ENCODE measurements at regions not wholly inside any gene's neighbourhood (a gene's known extent, or its start where the extent isn't known, plus 50 kb on each side); places are given as distances from the start of the nearest gene placed in this dataset.

DNA sequence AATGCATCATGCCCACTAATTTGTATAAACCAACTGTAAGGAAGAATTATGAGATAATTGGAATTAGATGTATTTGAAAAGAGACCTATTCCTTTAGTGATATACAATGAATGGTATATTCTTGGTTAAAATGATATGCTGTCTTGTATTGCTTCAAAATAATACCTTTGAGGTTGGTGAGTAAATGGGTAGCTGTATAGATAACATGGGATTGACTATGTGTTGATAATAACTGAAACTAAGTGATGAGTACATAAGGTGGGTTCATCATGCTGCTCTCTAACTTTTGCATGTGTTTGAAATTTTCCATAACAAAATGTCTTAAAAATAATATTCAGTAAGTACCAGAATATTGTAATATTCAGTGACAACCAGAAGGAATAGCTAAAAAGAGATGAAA lies 272.6 kb upstream of the ZPLD1 start:
- DNase-seq: no peak

DNA sequence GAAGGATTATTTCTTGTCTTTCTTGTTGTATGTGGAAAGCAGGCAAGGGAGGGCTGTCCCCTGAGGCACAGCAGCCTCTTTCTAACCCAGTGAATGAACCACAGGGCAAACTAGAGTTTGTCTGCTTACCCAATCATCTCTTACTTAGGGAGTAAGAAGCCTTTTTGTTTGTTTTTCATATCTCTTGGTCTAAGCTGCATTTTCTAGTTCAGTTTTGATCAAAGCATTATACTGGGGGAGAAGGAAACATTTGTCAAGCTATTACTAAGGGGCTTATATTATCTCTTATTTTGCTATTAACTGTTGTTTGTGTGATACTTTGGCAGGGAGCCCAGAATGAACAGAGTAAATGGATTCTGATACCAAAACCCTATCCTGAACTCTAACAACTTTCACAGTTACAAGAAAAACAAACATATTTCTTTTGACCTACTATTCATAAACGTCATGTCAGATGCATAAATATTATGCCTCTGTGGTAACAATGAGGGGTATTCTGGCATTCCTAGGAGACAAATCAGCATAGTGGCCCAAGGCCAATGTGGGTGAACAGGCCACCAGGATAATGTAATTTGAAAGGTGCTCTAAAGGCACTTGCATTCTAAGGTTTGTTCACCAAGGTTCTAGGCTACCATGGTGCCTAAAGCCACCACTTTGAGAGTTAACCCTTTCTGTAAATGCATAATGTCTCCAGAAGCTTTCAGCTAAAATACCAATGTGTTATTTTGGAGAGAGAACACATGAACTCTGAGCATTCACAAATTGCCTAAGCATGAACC lies 271.6 kb upstream of the ZPLD1 start:
- peak; percentile 91 for DNase-seq

DNA sequence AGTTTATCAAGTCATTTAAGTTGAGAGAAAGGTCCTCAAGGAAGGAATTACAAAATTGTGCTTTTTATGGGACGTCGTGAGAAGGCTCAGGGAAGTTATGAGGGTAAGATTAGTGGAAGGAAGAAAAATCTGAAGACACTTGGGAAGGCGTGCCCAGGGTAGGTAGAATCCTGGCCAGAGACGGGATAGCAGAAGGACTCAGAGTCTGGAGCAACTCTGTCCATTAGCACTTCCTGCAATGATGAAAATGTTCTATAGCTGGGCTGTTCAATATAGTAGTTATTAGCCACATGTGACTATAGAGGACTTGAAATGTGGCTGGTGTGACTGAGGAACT lies 271.0 kb upstream of the ZPLD1 start:
- no peak for DNase-seq

DNA sequence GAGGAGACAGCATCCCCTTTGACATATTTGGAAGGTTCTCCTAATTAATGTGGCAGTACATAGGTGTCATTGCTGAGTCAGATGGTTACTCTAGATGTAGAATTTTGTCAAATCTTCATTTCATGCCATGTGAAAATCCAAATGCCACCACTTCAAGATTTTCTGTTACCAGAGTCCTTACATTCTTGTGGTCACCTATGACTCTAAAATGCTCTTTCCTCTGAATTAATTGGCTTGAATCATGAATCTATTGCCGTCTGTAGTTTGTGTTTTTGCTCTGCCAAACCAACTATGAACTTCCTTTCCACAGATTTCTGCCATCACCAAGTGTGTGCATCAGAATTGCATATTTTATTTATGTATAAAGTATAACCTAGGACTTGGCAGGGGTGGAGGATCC lies 269.4 kb upstream of the ZPLD1 start:
- DNase-seq: peak; percentile 48

DNA sequence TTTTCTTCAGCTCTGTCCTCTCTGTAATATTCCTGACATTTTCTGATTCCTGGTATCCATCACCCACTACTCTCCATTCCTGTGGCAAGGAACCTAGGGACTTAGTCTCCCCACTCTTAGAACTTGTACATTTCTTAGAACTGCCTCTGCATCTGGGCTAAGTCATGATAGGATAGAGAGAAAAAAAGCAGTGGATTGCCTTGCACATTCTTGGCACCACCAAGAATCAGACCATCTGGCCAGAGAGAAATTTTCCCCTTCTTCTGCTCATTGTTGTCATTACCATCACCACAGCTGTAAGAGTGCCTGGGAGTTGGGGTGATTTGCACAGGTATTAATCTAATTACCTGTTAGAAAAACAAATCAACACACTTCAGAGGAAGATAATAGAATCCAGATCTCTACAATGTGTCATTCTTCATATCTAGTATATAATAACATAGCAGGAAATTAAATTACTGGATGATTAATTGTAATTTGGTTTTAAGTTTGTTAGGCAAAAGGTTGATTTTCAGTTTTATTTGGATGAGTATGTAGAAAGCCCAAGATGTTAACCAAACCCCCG lies 264.8 kb upstream of the ZPLD1 start:
- DNase-seq: no peak

DNA sequence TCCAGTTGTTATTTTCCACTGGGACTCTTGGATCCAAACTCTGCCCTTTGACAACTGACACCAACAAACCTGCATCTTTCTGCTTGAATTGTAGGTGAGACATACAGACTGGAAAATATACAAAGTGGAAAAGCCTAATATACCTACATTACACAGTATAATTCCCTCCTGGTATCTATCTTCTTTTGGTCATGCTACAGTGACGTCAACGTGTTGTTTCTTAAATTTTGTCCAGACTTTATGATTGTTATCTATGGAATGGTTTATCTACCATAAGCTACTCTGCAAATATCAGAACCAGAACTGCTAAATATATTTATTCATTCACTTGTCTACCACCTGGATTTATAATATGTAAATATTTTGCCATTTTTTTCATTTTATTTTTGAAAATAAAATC lies 264.3 kb upstream of the ZPLD1 start:
- no peak for DNase-seq

DNA sequence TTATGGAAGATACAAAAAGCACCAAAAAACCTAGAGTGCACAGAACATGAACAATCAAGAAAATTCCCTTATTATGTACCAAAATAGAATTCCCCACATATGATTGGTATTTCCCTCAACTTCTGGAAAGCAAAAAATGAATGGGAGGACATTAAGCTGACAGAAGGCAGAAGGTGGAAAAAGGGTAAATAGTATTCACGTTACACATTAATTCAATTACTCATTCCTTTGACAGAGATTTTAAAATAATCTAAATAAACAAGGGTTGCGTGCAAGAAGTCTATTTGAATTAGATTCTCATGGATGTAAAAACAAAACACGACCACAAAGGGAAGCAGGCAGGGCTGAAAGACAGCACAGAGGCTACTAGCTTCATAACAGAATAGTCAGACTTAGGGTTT lies 260.5 kb upstream of the ZPLD1 start:
- peak; percentile 95 for DNase-seq

DNA sequence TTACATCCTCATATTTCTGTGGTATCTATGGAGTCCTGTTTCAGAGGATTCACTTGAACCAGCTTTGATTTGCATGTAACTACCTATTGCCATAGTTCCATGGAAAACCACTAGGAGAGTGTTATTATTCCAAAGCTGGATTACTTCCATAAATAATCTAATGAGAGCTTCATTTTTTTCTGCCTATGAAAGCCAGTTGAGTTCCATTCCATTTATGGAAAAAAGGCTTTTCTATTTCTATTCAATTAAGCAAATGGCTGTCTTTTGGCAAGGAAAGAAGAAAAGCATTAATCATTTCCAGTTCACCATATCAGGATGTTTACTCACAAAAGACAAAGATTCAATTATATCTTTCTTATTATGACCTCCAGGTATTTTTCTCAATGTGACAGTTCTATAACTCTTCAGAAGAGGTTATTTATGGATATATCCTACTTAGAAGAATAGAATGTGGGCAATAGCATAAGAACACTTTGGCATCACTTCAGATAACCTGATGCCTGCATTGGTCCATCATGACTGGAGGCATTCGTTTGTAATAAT lies 259.9 kb upstream of the ZPLD1 start:
- peak; percentile 88 for DNase-seq

DNA sequence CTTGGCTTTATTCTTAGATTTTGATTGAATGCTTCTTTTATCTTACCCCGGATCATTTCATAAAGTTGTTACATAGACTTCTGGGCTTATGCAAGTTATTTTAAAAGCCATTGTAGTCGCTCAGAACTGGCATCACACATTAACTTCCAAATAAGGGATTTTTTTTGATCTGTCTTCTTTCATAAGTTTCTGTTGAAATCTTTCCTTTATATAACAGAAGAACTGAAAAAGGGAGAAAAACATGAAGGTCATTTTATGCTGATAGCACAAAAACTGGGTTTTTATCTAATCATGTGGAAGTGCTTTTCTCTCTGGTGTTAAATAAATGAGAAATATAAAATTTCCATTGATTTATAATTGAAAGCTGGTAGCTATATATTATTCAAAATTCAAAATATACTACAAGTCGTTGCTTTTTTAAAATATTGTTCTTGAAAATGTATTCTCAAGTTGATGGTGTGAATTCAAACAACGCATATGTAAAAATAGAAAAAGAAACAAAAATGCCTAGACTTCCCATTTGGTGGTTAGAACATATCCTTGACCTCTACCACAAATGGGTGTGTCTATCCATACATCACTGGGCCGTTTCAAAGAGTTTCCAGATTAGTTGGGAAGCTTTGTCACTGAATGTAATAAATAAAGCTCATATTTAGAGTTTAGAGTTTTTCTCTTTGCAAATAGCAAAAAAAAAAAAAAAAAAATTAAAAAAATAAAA lies 258.3 kb upstream of the ZPLD1 start:
- no peak for DNase-seq

DNA sequence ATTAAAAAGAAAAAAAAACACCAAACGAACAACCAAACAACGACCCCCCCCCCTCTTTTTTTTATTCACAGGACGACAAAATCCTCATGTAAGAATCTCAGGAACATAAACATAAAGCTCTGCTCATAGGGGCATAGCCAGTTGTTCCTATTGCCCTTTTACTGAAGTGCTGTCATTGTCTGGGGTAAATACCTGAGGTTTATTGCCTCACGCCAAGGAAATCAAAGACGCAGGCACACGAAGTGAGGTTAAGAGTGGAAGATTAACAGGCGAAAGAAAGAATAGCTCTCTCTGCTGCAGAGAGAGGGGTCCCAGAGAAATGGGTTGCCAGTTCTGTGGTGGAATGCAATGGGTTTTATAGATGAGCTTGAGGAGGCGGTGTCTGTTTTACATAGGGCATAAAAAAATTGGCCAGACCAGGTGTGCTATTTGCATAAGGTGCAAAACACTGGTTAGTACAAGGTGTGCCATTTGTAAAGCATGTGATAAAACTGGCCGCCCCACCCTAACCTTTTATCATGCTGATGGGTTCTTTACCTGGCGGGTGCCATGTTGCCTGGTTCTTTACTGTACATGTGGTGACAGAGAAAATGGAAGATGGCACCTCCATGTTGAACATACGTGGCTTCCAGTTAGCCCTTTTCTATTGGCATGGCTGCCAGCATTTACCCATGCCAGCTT lies 257.6 kb upstream of the ZPLD1 start:
- no peak for DNase-seq

DNA sequence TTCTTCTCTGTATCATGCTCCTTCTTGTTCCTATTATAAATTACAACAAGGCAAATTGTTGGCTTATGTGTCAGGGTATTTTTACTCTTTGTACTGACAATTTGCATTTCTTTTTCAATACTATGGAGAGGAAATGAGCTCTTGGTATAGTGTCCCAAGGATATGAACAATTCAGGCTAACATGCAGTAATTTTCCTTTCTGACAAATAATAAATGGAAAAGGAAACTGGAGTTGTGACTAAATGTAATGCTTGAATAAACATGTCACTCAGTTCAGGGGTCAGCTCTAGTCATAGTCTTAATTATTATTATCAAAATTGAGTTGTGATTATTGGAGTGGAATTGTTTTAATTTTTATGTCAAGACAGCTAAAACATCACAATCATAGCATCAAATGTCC lies 256.0 kb upstream of the ZPLD1 start:
- DNase-seq: peak; percentile 62

DNA sequence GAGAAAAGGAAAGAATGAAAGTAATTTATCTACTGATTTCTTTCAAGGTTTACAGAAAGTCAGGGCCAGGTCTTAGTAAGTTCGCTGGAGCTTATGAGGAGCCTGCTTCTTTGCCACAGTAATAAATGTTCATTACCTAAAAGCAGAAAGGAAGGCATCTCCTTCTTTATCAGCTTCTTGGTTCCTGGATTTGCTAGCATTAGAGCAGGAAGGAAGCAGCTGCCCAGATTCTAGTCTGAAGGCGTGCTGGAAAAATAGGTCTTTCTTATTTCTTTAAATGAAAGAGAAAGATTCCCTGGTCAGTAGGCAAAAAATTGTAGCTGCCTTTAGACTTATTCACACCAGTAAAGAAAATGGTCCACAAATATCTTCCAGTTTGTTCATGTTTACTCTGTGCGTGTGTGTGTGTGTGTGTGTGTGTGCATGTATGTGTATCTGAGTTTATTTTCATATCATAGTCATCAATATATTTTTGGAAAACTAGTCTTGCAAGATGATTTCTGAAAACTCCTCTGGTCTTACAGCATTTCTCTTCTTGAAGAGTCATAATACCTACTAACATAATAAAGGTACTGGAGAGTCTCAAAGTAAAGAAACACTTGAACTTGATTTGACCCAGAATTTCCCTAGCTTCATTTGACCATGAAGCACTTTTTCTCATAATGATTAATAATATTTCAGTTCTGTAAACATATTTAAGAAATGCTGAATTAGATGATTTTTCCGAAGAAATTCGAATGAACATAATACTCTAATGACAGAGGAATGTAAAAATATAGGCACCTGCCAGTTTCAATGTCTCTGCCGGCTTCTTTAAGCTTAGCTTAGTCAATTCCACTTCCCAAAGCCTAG lies 255.3 kb upstream of the ZPLD1 start:
- DNase-seq: peak; percentile 83

DNA sequence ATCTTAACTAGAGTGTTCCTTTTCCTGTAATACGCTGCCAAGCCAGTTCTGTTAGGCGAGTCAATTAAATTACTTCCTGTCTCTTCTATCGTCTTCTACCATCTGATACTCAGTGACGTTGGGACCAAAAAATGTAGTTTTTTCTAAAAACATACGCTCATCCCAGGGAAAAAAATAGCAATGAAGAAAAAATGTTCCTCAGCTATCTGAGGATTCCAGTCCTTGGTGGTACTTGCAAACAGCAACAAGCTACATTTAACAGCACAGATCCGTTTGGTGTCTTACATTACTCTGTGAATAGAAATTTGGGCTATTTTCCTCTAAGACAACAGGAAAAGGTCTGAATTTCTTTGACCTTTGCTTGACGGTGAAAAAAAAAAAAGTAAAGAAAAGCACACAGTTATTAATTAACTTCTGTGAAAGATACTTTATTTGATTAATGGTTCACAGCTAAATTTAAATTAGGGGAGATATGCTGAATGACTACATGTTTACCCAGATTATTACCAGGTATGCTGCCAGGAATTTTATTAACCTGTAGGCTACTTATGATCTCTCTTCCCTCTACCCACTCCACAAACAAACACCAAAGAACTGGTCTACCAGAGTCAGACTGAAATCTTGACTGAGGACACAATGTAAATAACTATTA lies 254.4 kb upstream of the ZPLD1 start:
- peak; percentile 98 for DNase-seq

DNA sequence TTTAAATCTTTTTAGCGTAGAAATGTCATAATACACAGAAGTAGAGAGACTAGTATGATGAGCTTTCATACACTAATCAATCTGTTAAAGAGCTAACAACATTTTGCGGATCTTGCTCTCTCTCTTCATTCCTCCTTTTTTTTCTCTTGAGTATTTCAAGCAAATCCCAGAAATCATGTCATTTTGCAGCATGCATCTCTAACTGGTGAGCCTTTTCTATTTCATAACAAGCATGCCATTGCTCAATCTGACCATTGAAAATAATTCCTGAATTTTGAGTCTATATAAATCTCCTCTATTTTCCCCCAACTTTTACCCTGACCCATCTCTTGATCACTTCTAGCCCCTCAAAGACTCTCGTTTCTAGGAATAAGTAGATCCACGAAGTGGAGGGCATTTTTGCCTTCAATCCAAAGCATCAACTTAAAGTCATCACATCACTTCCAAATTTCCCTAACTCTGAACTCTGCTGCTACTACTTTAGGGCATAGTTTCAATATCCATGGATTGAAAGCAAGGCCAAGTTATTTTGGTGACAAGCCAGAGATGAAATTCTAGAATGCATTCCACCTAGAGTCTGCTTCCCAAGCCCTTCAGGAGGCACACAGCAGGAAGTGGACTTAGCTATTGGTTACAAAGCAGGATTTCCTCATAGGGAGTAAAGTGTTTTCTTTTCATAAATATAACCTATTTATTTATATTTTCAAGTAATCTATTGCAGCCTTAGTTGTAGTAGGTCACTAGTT lies 253.5 kb upstream of the ZPLD1 start:
- DNase-seq: peak; percentile 44

DNA sequence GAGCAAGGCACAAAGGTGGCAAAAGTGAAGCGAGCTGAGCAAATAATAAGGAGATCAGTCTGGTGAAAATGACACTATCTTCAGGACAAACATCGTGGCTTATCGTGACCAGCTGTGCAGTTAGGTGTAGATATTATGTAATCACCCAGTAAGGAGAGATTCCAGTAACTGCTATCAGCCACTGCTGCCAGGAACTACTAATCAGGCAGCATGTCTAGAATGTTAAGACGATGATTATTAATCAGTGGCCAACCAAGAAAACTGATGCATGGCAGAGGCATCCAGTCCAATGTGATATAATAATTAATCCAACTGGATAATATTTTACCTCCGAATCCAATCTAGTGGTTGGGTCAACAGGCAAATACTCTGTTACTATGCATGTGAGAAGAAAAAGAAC lies 252.7 kb upstream of the ZPLD1 start:
- peak; percentile 98 for DNase-seq

DNA sequence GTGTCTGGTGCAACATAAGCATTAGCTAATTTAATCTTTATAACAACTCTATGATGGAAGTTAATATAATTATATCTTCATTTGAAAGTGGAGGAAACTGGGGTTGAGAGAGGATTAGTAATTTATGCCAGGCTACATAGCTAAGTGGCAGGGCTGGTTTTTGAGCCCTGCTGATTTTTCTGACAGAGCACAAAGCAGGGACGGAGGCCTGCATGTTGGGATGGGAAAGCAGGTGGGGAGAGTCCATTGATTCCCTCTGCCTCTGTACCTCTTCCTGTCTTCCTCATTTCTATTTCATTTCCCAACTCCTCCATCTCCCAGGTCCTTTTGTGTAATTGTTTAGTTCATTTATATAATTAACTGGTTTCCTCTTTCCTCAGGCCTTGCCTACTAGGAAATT lies 251.6 kb upstream of the ZPLD1 start:
- no peak for DNase-seq

DNA sequence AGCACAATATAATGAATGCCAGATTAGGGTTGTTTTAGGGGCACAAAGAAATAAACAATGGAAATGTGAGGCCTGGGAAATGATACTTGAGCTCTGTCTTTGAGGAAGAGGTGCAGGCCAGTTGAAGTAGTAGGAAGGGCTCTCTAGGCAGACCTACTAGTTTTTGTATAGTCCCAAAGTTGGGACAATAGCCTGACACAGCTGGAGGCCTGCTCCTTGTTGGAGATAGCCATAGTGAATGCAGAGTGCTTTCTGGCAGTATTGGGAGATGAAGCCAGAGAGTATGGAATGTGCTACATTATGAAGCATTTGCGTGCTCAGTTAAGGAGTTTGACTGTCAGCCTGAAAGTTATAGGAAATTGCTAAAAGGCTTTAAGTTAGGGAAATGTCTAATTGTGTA lies 251.2 kb upstream of the ZPLD1 start:
- no peak for DNase-seq

DNA sequence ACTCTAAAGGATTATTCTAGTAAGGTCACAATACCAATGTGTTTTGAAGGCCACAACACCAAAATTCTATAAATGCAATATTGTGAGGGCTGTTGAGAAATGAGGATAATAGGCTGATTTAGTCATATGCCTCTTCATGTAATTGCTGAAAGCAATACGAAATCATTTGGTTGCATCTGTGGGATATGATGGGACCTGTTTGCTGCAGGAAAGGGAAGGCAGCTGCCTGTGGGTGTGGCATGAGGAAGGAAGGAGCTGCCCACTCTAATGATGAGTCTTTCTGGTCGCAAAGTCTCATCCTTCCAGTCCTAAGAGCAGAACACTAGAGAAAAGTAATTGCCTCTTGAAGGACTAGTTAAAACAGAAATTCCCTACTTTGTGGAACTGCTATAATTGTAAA lies 245.3 kb upstream of the ZPLD1 start:
- no peak for DNase-seq

DNA sequence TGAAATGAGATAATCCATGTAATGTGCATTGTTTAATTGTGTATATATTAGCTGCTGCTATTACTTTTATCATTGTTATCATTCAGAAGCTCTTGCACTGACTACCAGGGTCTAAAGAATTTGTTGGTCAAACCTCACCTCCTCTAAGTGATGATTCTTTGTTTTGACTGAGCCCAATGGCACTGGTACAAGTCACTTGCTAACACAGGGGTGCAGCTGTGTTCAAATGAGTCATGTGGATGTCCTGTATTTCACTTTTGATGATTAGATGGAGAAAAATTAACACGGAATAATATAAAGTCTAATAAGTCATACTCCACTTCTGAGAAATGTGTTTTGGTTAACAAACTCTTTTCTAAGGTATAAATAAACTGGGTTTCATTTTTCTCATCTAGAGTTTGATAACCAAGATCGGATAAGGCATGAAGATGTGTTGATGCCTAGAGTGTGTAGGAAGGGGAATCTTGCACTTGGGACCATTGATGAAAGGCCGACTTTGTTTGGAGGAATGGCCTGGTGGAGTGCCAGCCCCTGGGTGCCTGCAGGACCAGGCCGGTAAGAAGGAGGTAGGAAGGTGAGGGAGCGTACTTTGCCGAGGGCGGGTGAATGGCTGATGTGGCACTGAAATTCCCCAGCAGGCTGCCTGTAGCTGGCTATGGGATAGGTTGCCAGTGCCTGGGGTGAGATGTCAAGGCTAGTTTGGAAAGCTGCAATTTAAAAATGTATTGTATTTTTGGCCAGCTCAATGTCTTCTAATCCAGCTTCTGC lies 244.7 kb upstream of the ZPLD1 start:
- peak; percentile 51 for DNase-seq

DNA sequence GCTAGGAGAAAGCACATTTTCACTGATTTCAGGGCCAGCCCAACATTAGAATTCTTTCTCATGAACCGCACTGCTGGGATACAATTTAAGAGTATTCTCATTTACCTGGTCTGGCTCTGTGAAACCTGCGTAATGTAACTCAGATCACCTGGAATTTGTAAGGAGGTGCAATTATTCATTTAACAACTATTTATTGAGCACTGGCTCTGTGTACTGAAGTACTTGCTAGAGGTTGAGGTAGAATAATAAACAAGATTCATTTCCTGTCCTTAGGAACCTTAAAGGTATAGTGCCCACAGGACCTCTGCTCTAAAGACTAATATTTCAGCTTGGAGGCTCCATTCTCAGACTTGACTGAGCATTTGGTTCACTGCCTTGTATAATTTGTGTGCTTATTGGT lies 242.2 kb upstream of the ZPLD1 start:
- DNase-seq: no peak

DNA sequence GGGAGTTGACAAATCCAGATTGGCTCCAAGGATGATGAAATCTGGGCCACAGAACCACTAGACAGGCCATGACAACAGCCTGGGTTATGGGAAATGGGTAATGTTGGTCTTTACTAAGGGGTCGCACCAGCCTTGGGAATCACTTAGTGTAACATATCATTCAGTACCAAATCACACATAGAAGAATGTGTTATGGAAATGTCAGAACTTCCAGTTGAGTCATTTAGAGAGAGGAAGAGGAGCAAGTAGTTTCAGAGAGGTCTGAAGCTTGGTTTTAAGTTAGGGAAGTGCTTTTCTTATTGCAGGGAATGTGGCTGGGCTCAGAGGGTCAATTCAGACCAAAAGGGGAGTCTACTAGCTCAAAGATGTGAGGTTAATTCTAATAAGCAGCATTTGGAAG lies 241.6 kb upstream of the ZPLD1 start:
- DNase-seq: no peak

Data from kidney glomerular epithelial cell (primary cell).